RPMI7951 (cell line): ENCODE measurements at regions not wholly inside any gene's neighbourhood (a gene's known extent, or its start where the extent isn't known, plus 50 kb on each side); places are given as distances from the start of the nearest gene placed in this dataset.

Experiments used
- DNase-seq: peaks from one replicate; pipeline ENCODE4 v3.0.0-alpha.2; 2012; ENCODE audit warnings: low read depth

DNA sequence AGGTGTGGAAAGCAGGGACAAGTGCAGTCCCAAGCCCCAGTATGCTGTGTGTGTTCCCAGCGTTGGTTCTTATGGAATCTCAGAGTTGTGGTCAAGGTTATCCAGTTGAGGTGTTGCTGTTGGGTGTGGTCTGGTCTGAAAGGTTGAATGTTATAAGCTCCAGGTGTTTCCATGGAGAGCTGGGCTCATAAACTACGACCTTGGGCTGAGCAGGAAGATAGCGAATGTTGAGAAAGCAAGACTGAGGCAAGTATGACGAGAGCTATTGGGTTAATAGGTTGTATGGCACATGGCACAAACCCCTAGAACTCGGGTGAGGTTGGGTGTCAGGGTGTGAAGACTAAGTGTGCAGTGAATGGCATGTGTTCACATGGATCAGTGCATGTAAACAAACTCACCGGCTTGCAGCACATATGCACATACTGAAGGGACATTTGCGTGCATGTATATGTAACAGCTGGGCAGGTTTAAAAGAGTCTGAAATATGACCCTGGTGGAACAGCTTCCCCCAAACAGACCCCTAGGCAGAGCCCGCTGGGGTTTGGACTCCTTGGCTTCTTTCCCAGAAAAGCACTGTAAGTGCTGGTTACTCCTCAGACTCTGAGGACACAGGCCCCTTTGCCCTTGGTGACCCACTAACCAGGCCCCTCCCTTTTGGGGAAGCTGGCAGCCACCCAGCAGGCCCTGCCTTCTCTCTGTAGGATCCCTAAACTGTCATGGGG lies 117.5 kb downstream of the NAV1 start:
- peak; percentile 91 for DNase-seq

DNA sequence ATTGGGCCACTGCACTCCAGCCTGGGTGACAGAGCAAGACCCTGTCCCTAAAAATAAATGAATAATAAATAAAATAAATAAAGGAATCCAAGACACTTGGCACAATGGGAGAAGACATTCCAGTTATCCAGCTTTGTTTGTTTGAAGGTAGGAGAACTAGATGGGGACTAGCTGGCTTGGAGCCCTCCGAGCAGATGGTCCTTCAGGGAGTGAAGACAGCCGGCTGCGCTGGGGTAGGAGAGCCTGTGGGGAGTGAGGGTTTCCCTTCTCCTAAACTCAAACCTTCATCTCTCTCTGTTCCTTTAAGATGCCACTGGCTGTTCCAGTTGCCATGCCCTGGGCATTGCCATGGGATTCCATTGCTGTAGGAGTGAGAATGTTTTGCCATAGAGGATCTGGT lies 120.6 kb downstream of the NAV1 start:
- no peak for DNase-seq

DNA sequence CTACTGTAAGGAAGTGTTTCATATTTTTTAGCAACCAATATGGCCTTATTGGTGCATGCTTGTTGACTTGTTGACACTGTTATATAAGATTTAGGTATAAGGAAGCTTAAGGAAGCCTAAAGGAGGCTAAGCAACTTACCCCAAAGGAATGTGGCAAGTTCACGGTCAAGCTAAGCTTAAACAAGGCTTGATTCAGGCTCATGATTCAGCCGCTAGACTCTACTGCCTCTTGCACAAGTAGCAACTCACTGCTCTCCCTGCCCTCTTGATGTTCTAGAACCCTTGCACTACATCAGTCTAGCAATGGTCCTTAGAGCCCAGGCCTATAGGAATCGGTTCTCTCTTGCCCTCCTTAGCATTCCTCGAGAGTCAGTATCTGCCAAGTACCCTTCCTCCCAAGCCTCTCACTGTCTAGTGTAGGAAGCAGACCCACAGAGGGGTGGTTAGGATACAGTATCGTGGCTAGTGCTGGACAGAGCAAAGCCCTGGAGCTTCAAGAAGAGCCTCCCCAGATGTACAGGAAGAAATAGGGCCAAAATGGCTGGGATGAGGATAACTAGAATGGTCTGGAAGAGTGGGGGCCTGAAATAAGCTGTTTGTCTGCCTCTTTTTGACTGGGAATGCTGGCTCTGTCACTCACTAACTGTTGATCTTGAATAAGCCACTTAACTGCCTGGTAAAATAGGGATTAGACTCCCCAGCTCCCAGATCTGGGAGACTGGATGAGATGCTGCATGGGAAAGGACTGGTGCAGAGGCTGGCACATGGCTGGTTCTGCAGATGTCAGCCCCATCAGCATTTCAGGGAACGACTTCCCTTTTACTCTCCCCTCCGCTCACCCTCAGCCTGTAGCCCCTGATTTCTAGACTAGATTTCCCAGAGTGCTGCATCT lies 122.2 kb downstream of the NAV1 start:
- DNase-seq, result no peak

DNA sequence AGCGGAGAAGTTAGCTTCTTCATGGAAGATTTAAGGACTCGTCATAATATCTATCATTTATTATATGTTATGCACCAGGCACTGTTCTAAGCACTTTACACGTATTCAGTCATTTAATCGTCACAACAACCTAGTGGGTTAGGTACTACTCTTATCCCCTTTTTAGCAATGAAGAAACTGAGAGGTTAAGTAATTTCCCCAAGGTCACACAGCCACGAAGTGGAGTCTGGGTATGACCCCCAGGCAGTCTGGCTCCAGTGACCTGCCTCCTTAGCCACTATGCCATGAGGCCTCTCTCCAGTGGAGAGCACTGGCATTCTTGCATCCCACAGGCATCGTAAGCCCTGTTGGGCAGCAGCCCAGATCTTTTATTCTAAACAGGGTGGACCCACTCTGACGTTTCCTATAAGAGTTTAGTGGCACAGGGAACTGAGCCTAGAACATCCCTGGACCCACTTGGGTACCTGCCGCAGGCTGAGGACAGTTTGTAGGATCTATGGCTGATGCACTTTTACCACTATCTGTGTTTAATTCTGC lies 123.0 kb downstream of the NAV1 start:
- peak; percentile 20 for DNase-seq

DNA sequence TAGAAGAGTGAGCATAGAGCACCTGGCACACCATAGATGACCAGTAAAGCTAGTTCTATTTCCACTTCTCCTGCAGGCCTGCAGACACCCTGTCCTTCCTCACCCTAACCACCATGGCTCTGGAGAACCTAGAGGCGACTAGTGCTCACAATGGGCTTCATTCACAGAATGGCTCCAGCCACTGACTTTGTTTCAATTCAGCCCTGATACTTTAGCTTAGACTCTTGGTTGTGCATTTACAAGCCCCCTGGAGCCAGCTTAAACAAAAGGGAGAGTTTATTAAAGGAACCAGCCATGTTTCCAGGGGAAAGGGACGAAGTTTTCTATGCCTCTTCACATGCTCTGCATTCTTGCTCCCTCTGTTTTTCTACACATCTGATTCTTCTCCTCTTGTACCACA lies 123.7 kb downstream of the NAV1 start:
- DNase-seq, result peak; percentile 21

DNA sequence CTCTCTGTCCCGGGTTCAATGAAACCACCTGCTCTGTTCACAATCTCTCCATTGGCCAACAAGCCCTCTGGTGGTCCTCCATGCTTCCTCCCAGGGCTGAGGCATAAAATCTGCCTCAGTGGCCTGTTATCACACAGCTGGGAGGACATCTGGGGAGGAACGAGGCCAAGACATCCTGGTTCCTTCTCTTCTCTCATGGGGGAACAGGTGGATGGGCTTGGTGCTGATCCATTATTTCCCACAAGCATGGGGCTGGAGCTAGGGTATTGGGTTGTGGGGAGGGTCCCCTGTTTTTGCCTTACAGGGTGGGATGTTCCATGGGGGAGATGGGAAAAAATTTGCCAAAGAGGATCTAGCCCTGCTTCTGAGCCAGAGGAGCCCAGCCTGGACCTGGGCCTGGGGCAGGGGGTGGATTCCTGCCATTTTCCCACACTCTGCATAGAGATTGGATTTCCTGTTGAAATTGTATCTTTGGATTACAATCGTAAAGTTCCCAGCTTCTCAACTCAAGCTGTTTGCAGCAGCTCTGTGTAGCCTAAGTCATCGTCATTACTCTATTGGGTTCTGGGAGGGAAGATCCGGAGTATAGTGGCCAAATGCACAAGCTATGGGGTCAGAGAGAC lies 124.7 kb downstream of the NAV1 start:
- DNase-seq, result no peak

DNA sequence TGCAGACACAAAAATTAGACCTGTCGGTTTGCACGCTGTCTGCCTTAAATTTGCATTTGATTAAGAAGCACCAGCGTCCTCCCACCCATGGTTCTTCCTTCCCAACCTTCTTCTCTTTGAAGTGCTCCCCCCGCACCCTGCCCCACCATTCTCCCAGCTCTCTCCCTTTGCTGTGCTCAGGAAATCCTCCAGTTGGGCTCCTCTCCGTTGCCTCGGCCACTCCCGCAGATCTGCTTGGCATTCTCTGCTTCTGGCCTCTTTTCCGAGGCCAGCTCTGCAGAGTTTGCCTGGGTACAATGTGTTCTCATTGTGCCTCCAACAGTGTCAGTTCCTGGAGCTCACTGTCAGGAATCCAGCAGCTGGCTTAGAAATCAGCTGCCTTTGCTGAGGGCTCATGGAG lies 126.1 kb downstream of the NAV1 start:
- no peak for DNase-seq

DNA sequence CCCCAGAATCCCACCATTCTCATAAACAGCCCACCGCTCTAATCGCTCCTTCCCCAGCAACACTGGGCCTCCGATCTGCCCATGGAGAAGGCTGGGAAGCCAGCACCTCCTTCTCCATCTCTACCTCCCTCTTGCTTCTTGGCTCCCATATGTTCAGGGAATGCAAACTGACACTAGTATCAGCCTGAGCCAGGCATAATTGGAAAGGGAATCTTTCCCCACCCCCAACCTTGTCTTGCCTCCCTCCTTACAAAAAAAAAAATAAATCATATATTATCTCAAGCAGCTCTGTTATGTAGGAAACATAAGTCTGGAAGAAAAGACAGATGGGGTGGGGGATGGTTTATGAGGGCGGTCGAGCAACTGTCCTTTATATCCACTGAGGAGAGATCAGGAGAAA lies 127.2 kb downstream of the NAV1 start:
- DNase-seq, result no peak

DNA sequence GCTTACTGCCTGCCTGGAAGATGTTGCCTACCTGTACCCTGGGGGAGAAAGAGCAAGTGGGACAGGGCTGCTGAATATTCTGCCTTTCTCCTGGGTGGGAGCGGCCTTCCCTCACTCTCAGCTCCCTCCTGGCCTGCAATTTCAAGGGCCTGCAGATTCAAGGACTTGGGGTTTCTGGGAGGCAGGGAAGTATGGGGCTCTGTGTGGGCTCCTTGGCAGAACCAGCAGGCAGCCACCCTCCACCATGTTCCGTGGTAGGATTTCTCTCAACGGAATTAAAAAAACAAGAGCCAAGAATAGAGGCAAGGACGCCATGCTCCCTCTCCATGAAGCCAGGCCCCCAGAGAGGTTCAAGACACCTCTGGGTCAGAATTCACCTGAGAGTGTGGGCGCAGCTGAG lies 127.7 kb downstream of the NAV1 start:
- DNase-seq, result no peak

DNA sequence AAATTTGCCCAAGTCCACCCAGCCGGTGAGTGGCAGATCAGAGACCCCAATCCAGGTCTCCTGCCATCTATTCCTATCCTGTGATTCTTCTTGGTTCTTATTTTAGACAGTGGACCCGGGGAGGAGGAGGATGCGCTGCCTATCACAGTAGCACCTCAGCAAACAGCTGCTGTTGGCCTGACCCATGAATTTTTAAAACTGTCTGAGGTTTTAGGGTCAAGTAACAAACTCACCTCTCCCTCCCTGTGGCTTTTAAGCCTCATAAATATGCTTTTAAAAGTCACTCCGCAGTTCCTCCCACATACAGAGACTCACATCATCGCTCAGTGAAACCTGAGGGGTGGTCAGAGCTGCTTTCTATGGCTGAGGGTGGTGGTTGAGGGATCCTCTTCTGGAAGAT lies 128.6 kb downstream of the NAV1 start:
- no peak for DNase-seq

DNA sequence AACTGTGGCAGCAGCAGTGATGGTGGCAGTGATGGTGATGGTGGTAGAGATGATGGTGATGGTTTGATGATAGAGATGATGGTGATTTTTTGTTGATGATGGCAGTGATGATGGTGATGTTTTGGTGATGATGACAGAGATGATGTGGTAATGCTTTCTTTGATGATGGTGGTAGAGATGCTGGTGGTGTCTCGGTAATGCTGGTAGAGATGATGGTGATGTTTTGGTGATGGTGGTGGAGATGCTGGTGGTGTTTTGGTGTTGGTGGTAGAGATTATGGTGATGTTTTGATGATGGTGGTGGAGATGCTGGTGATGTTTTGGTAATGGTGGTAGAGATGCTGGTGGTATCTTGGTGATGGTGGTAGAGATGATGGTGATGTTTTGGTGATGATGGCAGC lies 131.6 kb downstream of the NAV1 start:
- no peak for DNase-seq

DNA sequence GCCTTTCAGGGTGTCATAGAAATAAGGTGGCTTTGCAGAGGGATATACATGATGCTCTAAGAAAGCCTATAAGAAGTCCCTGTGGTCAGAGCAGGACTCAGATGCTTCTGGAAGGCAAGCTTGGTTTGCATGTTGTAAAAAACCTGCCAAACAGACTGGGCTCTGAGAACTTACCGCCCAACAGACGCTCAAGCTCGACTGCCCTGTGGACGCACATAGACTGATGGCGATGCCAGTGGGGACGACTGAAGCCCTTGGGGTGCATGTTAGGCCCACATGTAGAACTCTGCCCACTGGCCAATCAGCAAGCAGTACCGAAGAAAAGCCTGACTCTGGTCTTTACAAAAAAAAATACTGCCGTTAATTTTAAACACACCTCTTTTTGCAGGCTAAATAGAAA lies 133.8 kb downstream of the NAV1 start:
- DNase-seq, result no peak

DNA sequence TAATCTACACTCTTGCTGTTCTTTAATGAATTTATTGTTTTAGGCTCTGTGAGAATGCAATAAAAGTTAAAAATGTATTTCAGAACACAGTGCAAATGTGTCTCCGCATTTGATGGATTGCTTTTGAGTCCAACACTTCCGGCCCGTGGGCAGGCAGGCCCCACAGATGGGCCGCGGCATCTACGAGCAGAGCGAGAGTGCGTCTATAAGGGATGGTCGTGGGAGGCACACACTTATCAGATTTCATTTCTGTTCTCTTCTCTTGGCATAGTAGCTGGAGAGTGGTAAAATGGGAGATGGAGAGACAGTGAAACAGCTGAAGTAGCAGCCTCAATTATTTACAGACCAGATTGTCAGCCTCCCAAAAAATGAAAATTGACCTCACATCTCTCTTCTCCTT lies 134.2 kb downstream of the NAV1 start:
- DNase-seq, result no peak

DNA sequence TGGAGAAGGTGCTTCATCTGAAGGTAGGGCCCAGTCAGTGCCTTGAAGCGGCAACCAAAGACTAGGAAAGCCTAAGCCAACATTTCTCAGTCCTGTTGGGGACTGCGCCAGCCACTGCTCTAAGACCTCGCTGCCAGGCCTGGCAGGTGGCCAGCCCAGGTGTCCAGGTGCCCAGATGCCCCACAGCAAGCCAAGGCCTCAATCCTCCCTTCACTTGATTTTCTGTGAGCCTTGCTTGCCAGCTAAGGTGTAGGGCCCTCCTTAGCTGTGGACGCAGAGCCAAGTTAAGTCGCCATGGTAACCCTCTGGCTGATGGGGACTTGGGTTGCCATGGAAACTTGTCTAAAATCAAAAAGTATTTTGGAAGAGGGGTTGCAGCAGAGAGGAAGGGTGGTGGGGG lies 135.0 kb downstream of the NAV1 start:
- no peak for DNase-seq

DNA sequence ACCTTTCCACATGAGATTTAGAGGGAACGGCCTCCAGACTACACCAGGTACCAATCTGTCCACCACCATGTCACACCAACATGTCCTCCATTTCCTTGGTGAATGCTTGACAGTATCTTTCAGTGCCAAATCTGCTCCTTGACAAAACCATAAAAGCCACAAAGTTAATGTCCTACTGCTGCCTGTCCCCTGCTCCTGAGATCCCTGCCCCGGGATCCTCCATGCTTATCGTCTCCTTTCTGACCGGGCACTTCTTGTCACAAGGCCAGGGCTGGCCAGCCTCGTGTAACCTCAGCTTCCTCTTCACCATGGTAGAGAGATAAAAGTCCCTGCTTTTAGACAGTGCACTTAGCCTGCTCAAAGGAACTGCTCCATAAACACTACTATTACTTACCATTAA lies 136.2 kb downstream of the NAV1 start:
- peak; percentile 59 for DNase-seq

DNA sequence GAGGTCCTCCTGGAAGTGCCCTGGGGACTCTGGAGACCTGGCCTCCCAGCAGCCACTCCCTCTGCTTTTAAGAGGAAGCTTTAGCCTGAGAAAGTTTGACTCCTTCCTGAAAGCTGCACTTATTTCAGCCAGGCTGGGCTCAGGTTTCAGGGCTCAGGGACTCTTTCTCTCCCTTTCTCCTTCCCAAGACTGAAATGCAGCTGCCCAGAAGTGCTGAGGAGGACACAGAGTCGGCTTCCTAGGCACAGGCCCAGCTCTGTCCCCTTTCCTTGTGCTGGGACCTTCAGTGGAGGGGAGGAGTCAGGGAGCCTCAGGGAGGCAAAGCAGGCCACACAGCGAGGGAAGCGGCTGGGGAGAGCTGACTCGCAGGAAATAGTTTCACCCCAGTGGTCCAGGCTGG lies 137.3 kb downstream of the NAV1 start:
- DNase-seq, result peak; percentile 59

DNA sequence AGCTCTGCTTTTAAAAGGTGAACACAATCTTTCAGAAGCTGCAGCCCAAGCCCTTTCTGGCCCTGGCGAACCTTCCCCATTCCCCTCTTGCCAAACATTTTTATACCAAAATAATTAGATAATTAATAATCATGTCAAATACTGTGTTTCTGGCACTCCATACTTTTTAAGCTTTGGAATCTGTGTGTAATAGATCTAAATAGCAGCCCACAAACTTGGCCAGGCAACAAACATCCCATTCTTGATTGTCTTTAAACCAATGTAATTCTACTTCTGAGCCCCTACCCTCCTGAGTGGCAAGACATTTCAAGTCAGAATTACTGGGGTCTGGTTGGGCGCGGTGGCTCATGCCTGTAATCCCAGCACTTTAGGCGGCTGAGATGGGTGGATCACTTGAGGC lies 137.7 kb downstream of the NAV1 start:
- no peak for DNase-seq

DNA sequence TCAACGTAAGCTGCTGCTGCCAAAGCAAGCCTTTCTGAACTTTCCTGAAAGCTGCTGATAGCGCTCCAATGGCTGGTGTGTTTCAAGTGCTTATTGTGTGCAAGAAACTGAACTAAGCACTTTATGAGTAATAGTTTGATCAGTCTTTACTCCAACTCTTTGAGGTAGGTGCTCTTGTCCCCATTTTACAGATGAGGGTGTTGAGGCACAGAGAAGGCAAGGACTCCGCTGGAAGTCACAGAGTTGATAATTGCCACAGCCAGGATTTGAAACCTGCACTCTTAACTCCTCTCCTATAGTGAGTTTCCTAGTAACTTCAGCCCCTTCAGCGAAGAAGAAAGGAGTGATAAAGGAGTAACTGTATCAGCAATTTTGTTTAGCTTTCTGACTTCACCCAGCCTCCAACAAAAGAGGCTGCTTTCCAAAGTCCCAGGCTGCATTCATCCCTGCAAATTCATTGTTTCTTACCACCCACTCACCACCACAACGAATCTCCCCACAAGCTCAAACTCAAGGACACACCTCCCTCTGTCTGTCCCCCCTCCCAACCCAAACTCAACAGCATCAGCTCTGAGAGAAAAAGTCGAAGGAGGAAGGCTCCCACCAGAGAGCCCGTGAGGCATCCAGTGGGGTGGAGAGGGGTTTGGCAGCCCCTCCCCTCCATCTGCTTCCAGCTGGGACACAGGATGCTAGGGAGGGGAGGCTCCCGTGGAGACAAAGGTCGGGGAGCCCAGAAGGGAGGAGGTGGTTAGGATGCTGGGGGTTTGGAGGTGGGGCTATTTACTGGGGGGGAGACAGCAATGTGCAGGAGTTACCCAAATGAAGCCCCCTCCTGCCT lies 139.6 kb downstream of the NAV1 start:
- no peak for DNase-seq

DNA sequence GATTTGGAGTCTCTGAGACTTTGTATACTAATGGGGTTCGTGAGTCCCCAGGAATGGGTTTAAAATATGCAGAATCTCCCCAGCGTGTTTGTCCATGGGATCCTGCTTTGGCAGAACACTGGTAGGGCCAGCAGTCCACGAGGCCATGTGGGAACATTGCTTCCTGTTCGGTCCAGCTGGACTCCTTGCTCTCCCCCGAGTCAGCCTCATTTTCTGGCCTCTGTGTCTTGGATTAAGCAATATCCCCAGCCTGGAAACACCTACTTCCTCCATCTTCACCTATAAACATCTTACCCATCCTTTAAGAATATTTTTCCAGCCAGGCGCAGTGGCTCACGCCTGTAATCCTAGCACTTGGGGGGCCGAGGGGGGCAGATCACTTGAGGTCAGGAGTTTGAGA lies 142.4 kb downstream of the NAV1 start:
- DNase-seq, result no peak

DNA sequence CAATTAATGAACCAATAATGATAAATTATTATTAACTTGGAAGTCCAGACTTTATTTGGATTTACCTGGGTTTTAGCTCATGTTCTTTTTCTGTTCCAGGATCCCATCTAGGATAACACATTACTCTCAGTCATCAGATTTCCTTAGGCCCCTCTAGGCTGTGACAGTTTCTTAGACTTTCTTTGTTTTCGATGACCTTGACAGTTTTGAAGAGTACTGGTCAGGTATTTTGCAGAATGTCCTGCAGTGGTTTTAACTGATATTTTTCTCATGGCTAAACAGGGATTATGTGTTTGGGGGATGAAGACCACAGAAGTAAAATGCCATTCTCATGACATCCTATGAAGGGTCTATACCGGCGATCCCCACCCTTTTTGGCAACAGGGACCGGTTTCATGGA lies 144.0 kb downstream of the NAV1 start:
- DNase-seq, result no peak

DNA sequence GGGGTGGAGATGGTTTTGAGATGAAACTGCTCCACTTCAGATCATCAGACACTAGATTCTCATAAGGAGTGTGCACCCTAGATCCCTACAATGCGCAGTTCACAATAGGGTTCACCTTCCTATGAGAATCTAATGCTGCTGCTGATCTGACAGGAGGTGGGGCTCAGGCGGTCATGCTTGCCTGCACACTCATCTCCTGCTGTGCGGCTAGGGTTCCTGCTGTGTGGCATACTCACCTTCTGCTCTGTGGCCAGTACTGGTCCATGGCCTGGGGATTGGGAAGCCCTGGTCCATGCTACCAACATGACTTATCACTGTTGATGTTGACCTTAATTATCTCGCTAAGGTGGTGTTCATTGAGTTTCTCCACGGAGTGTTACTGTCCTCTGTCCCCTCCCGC lies 144.5 kb downstream of the NAV1 start:
- DNase-seq, result no peak

DNA sequence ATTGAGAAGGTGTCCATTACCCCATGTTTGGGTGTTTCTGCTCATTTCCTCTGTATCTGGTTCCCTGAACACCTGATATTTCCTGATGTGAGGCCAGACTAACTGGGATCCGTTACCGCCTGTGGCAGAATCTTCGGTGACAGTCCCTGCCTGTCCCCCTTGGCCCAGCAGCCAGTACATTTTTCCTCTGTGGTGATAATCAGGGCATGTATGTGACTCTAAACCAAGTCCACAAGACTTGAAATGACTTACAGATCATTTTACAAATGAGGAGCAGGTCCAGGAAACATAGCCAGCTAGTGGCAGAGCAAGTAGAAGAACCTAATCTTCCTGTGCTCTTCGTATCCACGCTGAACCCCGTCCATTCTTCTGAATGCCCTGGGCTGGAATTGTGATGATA lies 143.5 kb upstream of the IPO9 start:
- DNase-seq, result no peak
